ENCODE measurements at regions not wholly inside any gene's neighbourhood (a gene's known extent, or its start where the extent isn't known, plus 50 kb on each side); places are given as distances from the start of the nearest gene placed in this dataset.

- CTCF ChIA-PET: no interaction called here
- POLR2A ChIA-PET: no interaction called here
- no peak for TF ChIP-seq CTCF (IDR thresholded peaks at IDR 0.05; ENCODE audit: control extremely low read depth, extremely low read depth, low read depth, missing control alignments)
- no peak for DNase-seq (ENCODE audit: extremely low spot score)
Observed at GRCh38 chr7:82539969-82540368, 96.4 kb upstream of the CACNA2D1 start.

- no peak for TF ChIP-seq CTCF (IDR thresholded peaks at IDR 0.05; ENCODE audit: control extremely low read depth, extremely low read depth, low read depth, missing control alignments)
- ChIA-PET POLR2A (no interaction called here), CTCF (interaction anchor here (0.9 kb wide), 1 partner anchor 11 kb away, joined by 3 read pairs; no protein-coding TSS in a partner anchor)
- no peak for DNase-seq (ENCODE audit: extremely low spot score)
Observed at GRCh38 chr7:82534684-82535083, 91.1 kb upstream of the CACNA2D1 start.

GRCh38 chr7:82530361-82530760 lies 86.8 kb upstream of the CACNA2D1 start:
- TF ChIP-seq CTCF (IDR thresholded peaks at IDR 0.05; ENCODE audit: control extremely low read depth, extremely low read depth, low read depth, missing control alignments): no peak
- ChIA-PET POLR2A (no interaction called here), CTCF (interaction anchor here (1.3 kb wide), 1 partner anchor 25 kb away, joined by 3 read pairs; no protein-coding TSS in a partner anchor)
- no peak for DNase-seq (ENCODE audit: extremely low spot score)

GRCh38 chr7:82528577-82529310 lies 85.2 kb upstream of the CACNA2D1 start:
- TF ChIP-seq CTCF (IDR thresholded peaks at IDR 0.05; ENCODE audit: control extremely low read depth, extremely low read depth, low read depth, missing control alignments): no peak
- ChIA-PET CTCF (no interaction called here), POLR2A (no interaction called here)
- no peak for DNase-seq (ENCODE audit: extremely low spot score)

- ChIA-PET POLR2A (no interaction called here), CTCF (interaction anchor here (0.7 kb wide), 1 partner anchor 18 kb away, joined by 3 read pairs; no protein-coding TSS in a partner anchor)
Observed at GRCh38 chr7:82527851-82528250, 84.3 kb upstream of the CACNA2D1 start.

GRCh38 chr7:82521906-82522445 lies 78.4 kb upstream of the CACNA2D1 start:
- DNase-seq (ENCODE audit: extremely low spot score): no peak
- CTCF ChIA-PET: no interaction called here
- no peak for TF ChIP-seq CTCF (IDR thresholded peaks at IDR 0.05; ENCODE audit: control extremely low read depth, extremely low read depth, low read depth, missing control alignments)
- POLR2A ChIA-PET: no interaction called here

More at GRCh38 chr7:82527851-82528250, 84.3 kb upstream of the CACNA2D1 start:
- no peak for TF ChIP-seq CTCF (IDR thresholded peaks at IDR 0.05; ENCODE audit: control extremely low read depth, extremely low read depth, low read depth, missing control alignments)
- DNase-seq (ENCODE audit: extremely low spot score): no peak
